Mesothelial cell of epicardium (in vitro differentiated cells): ENCODE measurements at regions not wholly inside any gene's neighbourhood (a gene's known extent, or its start where the extent isn't known, plus 50 kb on each side); places are given as distances from the start of the nearest gene placed in this dataset.

ENCODE experiments used
- DNase-seq, 2 experiments: peaks; one replicate each; pipeline ENCODE4 v3.0.0; 2021; ENCODE audit warnings: low spot score in 2 of 2; ENCODE audit not compliant: unreplicated experiment in 2 of 2
- H3K27ac Mint-ChIP-seq: 2 replicates; pipeline ENCODE4 v1.8.0; 2021; ENCODE audit warnings: mixed read lengths
- H3K27me3 Mint-ChIP-seq: 2 replicates; pipeline ENCODE4 v1.8.0; 2021; ENCODE audit warnings: low read depth, mixed read lengths
- H3K36me3 Mint-ChIP-seq: 2 replicates; pipeline ENCODE4 v1.8.0; 2021; ENCODE audit warnings: mixed read lengths
- H3K4me1 Mint-ChIP-seq: 2 replicates; pipeline ENCODE4 v1.8.0; 2021; ENCODE audit warnings: mixed read lengths
- H3K4me3 Mint-ChIP-seq: 2 replicates; pipeline ENCODE4 v1.8.0; 2021; ENCODE audit warnings: mild to moderate bottlenecking, moderate library complexity, mixed read lengths
- H3K9me3 Mint-ChIP-seq: 2 replicates; pipeline ENCODE4 v1.8.0; 2021; ENCODE audit warnings: mixed read lengths
- CTCF ChIP-seq: fragments of 200-600 bp; sonication (generic); IDR thresholded peaks from one replicate; pipeline ENCODE4 v1.5.0; 2021; ENCODE audit warnings: antibody characterized with exemption; ENCODE audit not compliant: unreplicated experiment

DNA sequence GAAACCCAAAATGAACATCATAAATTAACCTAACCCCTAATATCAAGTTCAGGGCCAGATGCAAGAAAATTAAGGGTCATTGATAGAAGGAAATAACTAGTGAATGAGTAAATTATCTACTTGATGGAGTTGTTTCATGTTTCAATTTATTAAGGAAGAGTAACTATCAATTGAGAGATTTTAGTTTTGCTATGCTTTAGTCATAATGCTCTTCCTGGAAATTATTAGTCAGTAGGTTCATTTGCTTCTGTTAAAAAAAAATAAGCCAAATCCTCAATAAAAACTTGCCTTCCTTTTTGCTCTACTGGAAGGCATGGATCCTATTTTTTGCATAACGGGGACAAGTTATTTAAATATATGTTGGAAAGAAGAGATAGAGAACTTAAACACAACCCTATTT is 59.0 kb upstream of the HIF1A start:
- no peaks in the 10 kb centered on the region for H3K36me3 Mint-ChIP-seq
- no peak overlapping the region for H3K4me3 Mint-ChIP-seq
- no peak for TF ChIP-seq CTCF
- H3K9me3 Mint-ChIP-seq = peaks cover 6% of the 10 kb centered on the region
- peaks cover 3% of the 10 kb centered on the region for H3K4me1 Mint-ChIP-seq
- DNase-seq = no peak
- H3K27ac Mint-ChIP-seq = no peak overlapping the region
- no peaks in the 10 kb centered on the region for H3K27me3 Mint-ChIP-seq

DNA sequence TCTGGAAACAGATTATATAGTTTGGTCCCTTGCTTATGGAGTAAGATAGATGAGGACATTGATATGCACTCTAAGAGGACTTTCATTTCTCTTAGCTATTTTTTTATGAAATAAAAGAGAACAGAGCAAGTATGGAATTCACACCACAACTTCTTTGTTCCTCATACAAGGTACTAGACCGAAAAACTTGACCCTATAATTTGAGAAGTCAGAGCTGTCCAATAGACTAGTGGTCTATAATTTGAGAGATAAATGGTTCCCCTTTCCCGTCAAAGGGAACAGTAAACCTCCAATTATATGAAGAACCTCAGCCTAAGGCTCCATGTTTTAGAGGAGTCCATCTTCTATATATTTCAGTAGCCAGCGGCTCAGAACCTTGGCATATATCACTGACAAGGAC is 58.5 kb upstream of the HIF1A start:
- no peak for DNase-seq
- H3K27me3 Mint-ChIP-seq = no peaks in the 10 kb centered on the region
- no peak for TF ChIP-seq CTCF
- H3K27ac Mint-ChIP-seq = no peak overlapping the region
- H3K36me3 Mint-ChIP-seq = no peaks in the 10 kb centered on the region
- H3K4me1 Mint-ChIP-seq = peaks cover 3% of the 10 kb centered on the region
- no peak overlapping the region for H3K4me3 Mint-ChIP-seq
- peaks cover 6% of the 10 kb centered on the region for H3K9me3 Mint-ChIP-seq

DNA sequence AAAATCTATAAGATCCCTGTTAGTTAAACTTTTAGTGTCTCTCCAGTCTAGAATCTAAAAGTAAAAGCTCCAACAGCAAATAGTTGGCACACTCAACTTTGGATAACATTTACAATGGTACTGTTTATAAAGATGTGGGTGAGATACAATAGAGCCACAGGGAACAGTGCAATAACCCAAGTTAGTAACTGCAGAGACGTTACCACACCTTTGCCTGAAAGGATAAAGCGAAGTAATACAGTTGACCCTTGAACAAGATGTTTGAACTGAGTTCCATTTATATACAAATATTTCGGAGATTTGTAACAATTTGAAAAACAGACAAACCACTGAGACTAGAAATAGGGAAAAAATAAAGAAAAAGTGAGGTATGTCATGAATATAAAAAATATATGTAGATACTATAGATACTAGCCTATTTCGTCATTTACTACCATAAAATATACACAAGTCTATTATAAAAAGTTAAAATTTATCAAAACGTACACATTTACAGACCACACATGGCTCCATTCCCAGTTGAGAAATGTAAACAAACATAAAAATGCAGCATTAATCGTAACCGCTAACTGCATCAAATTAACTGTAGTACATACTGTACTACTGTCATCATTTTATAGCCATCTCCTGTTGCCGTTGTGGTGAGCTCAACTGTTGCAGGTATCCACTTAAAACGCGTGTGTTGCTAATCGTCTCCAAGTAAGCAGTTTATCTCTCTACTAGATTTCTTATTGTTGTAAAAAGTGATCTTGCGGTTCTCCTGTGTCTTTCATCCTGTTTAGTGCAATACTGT is 56.5 kb upstream of the HIF1A start:
- DNase-seq = no peak
- Mint-ChIP-seq H3K27me3 (no peaks in the 10 kb centered on the region), H3K4me1 (no peaks in the 10 kb centered on the region), H3K4me3 (no peak overlapping the region), H3K36me3 (no peaks in the 10 kb centered on the region), H3K9me3 (peaks cover 6% of the 10 kb centered on the region), H3K27ac (no peak overlapping the region)
- TF ChIP-seq CTCF = no peak

DNA sequence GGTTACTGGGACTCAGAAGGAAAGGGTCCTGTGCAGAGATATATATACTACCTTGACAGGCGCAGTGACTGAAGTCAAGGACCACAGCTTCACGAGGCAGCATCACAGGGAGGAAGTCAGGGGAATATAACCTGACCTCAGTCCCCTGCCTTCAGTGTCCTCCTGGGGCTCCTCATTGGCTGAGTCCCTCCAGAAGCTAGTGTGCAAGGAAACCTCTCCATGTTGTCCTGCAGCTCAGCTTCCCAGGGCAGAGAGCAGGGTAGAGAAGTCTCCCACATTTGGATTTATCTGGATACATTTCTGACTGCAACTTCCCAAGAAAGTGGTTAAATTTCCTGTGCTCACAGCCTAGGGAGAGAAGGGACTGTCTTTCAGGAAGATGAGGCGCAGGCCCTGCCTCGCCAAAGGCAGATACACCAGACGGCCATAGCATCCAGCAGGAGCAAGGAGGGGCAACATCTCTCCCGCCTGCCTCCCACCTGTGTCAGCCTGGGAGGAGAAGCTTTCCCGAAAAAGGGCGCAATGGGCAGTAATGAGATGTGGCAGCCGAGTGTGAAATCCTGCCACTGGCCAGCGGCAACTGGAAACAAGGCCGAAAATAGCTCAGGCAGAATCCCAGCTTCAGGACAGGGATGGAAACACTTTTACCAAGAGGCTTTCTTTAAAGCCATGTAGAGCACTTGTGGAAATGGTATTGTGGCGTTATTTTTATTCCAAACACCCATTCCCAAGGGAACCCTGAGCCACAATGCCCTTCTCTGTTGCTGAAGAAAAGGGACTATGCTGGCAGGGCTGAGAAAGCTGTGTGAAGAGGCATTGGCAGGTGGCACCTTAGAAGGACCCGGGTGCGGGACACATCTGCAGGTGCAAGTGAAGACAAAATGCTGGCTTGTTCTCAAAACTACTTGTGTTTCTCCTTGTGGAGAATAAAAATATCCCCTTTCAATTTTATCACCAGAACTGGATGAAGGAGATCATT is 54.9 kb upstream of the HIF1A start:
- H3K4me3 Mint-ChIP-seq = no peak overlapping the region
- no peak overlapping the region for H3K27ac Mint-ChIP-seq
- DNase-seq = no peak

More for the DNA sequence above, 54.9 kb upstream of the HIF1A start:
- H3K36me3 Mint-ChIP-seq = no peaks in the 10 kb centered on the region
- H3K4me1 Mint-ChIP-seq = peaks cover 7% of the 10 kb centered on the region
- H3K27me3 Mint-ChIP-seq = no peaks in the 10 kb centered on the region
- H3K9me3 Mint-ChIP-seq = peaks cover 3% of the 10 kb centered on the region
- no peak for TF ChIP-seq CTCF
